ENCODE measurements at regions not wholly inside any gene's neighbourhood (a gene's known extent, or its start where the extent isn't known, plus 50 kb on each side); places are given as distances from the start of the nearest gene placed in this dataset.

- TF ChIP-seq CTCF (conservative IDR thresholded peaks at IDR 0.05; ENCODE audit: low read depth in 2 of 2) (no peak), EZH2 (IDR thresholded peaks at IDR 0.05; ENCODE audit: low read depth, unreplicated experiment) (no peak), POLR2AphosphoS5 (IDR thresholded peaks at IDR 0.05; ENCODE audit: low read depth) (no peak), REST (IDR thresholded peaks at IDR 0.05; ENCODE audit: unreplicated experiment) (no peak), CREB1 (CRISPR knock-in tag; IDR thresholded peaks at IDR 0.05; ENCODE audit: low read depth) (no peak), ETS1 (IDR thresholded peaks at IDR 0.05) (no peak), STAT1 (IDR thresholded peaks at IDR 0.05; ENCODE audit: unreplicated experiment) (no peak), EZH2phosphoT487 (IDR thresholded peaks at IDR 0.05; ENCODE audit: unreplicated experiment) (no peak), JUNB (IDR thresholded peaks at IDR 0.05; ENCODE audit: unreplicated experiment) (no peak), ZNF114 (CRISPR knock-in tag; IDR thresholded peaks at IDR 0.05) (no peak), NANOG (IDR thresholded peaks at IDR 0.05; ENCODE audit: borderline replicate concordance) (no peak), ZNF331 (CRISPR knock-in tag; IDR thresholded peaks at IDR 0.05; ENCODE audit: low read depth) (no peak), ZNF462 (CRISPR knock-in tag; IDR thresholded peaks at IDR 0.05) (no peak)
These were observed 318.5 kb upstream of the JARID2 start for GRCh38 chr6:14927398-14927797.
